GM19035 (cell line): ENCODE measurements at regions not wholly inside any gene's neighbourhood (a gene's known extent, or its start where the extent isn't known, plus 50 kb on each side); places are given as distances from the start of the nearest gene placed in this dataset.

Experiments
- ATAC-seq: cut with Tn5 transposase; IDR thresholded peaks from one replicate; pipeline ENCODE4 v1.9.1; 2021; ENCODE audit not compliant: unreplicated experiment

DNA sequence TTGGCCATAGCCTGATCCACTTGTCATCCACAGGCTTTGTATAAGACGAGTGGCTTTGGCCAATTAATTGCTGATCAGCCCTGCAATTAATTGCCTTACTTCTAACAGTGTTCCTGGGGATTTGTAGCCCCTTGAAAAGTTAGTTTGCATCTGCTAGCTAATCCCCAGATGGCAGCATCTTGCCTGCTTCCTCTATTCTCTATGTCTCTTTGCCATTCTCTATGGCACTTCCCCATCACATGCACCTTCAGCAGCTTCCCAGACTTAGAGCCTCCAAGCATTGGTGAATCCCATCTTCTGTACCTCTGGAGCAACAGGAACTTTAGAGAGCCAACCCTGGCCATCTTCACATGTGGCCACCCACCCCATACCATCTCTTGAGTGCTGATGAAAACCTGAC, 197.0 kb upstream of the DMAC1 start:
- ATAC-seq, result no peak

DNA sequence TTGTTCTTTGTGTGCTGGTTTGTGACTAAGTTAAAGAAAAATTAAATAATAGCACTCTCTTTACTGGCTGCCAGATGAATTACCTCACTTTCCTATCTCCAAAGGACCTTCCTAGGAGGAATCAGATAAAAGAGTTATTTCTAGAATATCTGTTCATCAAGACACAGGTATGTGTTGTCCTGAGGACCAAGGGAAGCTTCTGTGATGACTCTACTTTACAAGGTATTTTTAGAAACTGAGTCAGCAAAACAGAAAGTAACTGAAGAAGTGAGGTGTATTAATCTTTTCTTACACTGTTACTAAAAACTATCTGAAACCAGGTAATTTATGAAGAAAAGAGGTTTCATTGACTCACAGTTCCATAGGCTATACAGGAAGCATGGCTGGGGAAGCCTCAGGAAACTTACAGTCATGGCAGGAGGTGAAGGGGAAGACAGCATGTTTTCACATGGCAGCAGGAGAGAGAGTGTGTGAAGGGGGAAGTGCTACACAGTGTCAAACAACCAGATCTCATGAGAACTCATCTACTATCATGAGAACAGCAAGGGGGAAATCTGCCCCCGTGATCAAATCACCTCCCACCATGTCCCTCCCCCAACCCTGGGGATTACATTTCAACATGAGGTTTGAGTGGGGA, 189.2 kb upstream of the DMAC1 start:
- ATAC-seq, result no peak

- no peak for ATAC-seq
These were observed 185.1 kb upstream of the DMAC1 start for GRCh38 chr9:7984692-7985091.

GRCh38 chr9:7984203-7984602, 184.6 kb upstream of the DMAC1 start:
- ATAC-seq, result no peak

GRCh38 chr9:7983490-7983889, 183.9 kb upstream of the DMAC1 start:
- ATAC-seq, result no peak

GRCh38 chr9:7982907-7983306, 183.3 kb upstream of the DMAC1 start:
- ATAC-seq, result no peak

DNA sequence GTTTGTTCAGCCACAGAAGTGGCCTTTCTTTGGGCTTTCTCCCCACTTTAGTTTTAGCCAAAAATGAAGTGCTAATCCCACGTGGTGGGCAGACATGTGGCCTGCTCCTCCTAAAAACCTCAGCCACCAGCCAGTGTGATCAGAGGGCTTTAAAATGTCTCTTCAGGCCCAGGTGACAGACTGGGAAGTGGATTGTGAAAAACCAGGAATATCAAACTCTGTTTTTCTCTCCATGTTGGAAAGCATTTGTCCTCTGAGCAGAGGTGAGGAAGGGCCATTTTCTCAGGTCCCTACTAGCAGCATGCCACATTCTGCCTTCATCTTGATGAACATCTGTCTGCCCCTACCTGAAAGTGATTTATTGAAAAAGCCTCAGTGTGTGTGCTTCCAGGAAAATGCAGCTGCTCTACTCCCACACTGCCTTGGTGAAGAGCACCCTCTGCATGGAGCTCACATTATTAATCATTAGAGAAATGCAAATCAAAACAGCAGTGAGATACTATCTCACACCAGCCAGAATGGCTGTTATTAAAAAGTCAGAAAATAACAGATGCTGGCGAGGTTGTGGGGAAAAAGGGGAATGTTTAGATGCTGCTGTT, 181.2 kb upstream of the DMAC1 start:
- ATAC-seq, result no peak

DNA sequence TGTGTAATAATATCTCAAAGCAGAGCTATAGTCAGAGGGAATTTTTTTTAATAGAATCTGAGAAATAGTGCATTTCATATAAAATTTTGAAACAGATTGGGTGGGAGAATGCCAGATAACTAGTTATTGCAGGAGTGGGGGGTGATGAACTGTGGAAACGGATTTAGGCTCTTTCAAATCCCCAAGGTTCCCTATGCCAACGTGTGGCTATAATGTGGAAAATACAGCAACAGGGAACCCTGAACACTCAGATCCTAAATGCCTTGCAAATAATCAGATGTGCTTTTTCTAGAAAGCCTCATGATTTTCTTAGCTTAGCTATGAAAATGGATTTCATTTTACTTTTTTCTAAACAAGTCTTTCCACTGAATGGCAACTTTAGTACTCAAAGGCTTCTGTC, 180.5 kb upstream of the DMAC1 start:
- ATAC-seq, result no peak

- no peak for ATAC-seq
These were observed 180.0 kb upstream of the DMAC1 start for GRCh38 chr9:7979611-7980010.

- ATAC-seq, result no peak
These were observed 178.0 kb upstream of the DMAC1 start for GRCh38 chr9:7977586-7977985.

DNA sequence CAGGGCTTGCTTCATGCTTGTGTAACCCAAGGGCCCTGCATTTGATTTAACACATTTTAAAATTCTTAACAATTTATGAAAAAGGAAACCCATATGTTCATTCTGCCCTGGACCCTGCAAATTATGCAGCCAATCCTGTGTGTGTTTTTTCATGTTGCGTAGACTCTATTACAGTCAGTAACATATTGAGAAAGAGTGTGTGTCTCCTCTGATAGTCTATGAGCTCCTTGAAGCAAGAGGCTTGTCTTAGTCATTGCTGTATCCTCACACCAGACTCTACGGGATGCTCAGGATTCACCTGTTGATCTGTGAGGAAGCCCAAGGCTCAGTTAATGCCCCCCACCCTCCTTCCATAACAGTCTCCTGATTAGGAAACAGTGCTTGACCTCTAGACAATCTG, 177.3 kb upstream of the DMAC1 start:
- ATAC-seq, result no peak

DNA sequence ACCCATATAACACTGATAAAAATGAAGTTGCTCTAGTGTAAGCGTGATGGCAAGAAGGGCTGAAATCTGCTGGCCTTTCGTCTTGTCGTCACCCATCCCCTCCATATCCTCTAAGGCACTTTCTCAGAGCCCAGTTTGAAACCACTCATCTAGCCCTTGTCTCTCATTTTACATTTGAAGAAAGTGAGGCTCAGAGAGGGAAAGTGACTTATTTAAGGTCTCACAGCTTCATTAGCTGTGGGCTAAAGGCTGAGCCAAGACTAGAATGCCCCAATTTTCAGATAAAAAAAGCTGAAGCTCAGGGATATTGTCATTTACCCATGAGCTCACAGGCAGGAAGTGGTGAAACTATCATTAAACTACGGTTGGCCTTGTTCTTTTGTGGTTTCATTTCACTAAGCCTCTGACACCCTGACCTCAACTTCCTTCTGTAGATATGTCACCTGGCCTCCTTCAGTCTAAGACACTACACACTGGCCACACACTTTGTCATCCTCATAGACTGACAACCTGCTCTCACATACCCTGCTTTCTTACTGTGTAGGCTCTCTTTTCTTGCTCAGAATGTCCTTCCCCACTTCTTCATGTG, 176.7 kb upstream of the DMAC1 start:
- ATAC-seq, result peak; percentile 98

- ATAC-seq, result no peak
These were observed 175.8 kb upstream of the DMAC1 start for GRCh38 chr9:7975336-7975735.

GRCh38 chr9:7974335-7974960, 174.9 kb upstream of the DMAC1 start:
- ATAC-seq, result no peak

DNA sequence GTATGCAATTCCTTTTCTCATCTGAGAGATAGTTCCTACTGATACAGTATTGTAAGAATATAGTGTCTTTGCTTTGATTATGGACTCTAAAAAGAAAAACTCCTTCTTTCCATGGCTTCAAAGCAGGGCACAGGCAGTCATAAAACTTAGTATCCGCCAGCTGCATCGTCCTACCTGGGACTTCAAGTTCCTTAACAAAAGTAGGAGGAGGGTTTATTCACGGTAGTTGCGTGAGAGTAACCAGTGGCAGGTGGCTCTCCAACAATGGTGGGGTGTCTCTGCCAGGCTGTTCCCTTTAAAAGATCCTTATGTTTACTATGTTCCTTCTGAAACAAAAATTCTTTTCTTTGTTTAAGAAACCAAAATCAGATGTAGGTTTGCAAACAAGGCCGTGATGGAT, 173.5 kb upstream of the DMAC1 start:
- ATAC-seq, result no peak

GRCh38 chr9:7970681-7971330, 171.2 kb upstream of the DMAC1 start:
- no peak for ATAC-seq

GRCh38 chr9:7968687-7969086, 169.1 kb upstream of the DMAC1 start:
- ATAC-seq, result no peak

DNA sequence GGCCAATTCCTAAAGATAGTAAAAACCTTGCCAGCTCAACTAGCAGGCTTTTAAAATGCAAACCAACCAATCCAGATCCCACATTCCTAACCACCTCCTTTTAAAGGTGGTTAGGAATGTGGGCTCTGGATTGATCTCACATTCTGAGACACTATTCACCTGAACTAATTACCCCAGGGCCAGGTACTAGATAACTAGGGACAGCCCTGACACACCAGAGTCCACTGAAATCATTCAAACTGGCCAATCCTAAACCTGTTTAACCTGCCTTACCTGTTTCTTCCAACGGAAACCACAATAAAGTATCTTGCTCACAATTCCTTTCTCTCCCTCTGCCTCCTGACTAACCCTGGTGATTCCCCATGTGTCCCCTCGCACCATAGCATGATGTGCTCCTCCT, 168.3 kb upstream of the DMAC1 start:
- ATAC-seq, result no peak

DNA sequence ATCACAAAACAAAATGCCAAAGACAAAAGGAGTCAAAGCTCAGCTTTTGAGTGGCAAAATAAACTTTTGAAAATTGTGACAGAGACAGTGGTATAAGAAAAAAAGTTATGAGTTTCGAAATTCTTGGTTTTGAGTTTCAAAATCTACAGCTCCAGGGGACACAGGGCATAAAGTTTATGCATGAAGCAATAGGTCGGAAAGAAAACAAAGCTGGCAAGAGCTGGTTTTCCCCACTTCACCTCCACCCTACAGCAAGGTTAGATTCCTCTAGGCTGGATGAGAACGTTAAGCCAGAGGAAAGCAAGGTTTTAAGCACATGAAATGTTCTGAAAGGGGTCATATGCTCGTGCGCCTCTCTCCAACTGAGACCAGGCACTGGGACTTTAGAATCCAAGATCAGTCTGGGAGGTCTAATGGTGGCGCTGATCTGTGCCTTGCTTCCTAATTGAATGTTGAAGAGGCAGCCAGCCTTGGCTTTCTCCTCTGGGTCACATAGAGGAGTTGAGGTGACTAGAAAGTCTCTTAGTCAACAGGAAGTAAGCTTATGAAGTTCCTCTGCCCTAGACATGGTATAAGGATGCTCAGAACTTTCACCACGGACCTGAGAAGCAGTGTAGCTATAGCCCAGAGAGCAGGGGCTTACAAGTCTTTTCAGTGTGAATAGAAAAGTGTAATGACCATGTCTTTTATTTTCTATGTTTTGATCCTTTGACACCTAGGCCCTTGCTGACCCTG, 167.7 kb upstream of the DMAC1 start:
- ATAC-seq, result no peak

- ATAC-seq, result no peak
These were observed 165.5 kb upstream of the DMAC1 start for GRCh38 chr9:7965063-7965462.

DNA sequence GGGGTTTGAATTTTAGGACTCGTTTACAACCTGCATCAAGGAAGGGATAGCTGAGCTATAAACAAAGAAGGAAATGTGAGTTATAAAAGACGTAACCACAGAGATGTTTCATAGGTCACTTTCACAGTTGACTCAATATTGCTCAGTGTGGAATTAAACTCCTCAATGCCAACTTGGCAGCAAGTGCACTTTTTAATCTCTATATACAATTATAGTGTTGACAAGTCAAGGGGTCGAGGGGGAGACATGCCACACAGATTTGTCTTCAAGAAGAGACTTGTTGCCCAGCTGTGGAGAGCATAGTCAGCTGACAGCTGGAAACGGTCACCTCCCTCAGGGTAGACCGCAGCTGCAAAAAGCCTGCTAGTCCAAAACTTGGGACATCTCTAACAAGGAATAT, 163.4 kb upstream of the DMAC1 start:
- no peak for ATAC-seq
